ENCODE measurements at regions not wholly inside any gene's neighbourhood (a gene's known extent, or its start where the extent isn't known, plus 50 kb on each side); places are given as distances from the start of the nearest gene placed in this dataset.

DNA sequence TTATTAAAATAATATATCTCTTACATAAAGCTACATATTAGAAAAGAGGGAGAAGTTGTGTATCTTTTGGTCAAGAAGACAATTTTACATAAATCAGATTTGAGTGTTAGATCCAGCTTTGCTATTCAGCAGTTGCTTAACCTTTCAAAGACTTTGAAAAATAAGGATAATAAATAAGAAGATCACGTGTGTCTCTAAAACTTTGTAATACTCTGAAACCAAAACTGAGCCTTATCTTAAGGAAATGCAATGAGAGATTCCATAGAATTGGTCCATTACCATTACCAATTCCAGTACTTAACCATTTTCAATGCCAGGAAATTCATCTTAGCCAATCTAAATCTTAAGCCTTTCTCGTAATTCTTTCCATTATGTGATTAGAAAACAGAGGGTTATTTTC lies 89.2 kb upstream of the COL5A2 start:
- DNase-seq: no peak

DNA sequence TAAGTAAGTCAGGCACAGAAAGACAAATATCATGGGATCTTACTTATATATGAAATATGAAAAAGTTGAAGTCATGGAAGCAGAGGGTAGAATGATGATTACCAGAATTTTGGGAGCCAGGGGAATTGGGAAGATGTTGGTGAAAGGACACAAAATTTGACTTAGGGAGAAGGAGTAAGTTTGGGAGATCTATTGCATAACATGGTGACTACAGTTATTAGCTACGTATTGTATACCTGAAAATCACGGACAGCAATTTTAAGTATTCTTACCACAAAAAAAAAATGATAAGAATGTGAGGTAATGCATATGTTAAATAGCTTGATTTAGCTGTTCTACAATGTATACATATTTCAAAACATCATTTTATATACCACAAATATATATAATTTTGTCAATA lies 94.2 kb upstream of the COL5A2 start:
- DNase-seq: no peak

GRCh38 chr2:189274361-189274760 lies 94.8 kb upstream of the COL5A2 start:
- no peak for DNase-seq

GRCh38 chr2:189276277-189276676 lies 96.7 kb upstream of the COL5A2 start:
- DNase-seq: no peak

GRCh38 chr2:189281201-189281600 lies 101.6 kb upstream of the COL5A2 start:
- no peak for DNase-seq

GRCh38 chr2:189285349-189285748 lies 105.8 kb upstream of the COL5A2 start:
- no peak for DNase-seq

DNA sequence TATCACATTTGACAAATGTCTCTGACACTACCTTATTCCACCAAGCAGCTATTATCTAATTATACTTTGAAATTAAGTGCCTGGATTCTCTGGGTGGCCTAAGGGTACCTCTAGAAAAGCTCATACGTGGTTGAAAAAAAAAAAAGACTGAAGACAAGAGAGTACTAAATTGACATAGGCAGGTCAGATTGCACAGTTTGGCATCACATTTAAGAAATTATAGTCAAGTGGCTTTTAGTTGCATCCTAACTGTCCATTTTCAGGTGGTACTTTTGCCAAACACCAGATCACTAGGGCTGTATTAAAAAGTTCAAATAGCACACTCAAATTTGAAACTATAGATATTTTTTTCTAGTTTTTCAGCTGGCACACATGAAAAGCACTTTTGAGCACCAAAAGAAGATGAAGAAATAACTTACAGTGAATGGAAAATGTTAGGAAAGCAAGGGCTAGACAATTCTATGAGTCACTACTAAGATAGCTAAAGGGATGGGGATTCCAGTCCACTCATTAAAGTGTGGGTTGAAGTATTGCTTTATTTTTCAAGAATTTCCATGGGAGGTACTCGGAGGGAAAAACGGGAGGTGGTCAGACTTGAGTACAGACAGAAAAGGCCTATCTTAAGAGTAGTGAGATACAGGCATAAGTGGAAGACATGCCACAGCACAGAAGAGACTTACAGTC lies 106.5 kb upstream of the COL5A2 start:
- DNase-seq: no peak

DNA sequence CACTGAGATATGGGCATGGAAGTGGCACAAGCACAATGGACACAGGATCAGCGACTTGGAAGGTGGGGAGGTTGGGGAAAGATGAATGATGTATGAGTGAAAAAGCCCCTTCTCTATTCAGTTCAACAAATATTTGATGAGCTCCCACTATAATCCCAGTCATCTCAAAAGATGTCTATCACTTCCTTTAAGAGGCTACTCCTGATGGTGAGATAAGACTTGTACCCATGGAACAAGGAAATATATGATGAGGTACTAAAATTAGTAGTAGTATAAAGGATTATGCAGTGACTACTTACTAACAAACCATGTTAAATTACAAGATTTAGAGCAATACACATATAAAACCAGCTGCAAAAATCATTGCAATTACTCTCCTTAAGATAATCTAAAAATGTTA lies 107.8 kb upstream of the COL5A2 start:
- no peak for DNase-seq

- no peak for DNase-seq
Observed at GRCh38 chr2:189287982-189288521, 108.5 kb upstream of the COL5A2 start.

DNA sequence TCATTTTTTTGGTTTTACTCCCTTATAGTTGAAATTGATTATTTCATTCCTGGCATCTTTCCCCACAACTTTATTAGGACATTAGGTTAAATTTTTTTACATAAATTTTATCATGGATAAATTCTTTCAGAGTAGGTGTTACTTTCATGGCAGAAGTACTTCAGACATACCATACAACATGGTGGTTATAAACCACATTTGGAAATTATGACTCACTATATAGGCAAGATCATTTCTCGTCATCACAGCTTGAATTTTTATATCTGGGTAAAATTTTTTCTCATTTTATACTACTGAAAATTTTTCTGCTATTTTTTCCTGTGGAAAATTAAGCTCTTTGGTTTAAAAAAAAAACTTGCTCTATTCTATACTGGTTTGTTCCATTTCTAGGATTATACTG lies 111.9 kb upstream of the COL5A2 start:
- DNase-seq: no peak

- DNase-seq: no peak
Observed at GRCh38 chr2:189293164-189293563, 113.6 kb upstream of the COL5A2 start.

- DNase-seq: no peak
Observed at GRCh38 chr2:189297446-189297845, 117.9 kb upstream of the COL5A2 start.

- DNase-seq: no peak
Observed at GRCh38 chr2:189298038-189298437, 118.5 kb upstream of the COL5A2 start.

DNA sequence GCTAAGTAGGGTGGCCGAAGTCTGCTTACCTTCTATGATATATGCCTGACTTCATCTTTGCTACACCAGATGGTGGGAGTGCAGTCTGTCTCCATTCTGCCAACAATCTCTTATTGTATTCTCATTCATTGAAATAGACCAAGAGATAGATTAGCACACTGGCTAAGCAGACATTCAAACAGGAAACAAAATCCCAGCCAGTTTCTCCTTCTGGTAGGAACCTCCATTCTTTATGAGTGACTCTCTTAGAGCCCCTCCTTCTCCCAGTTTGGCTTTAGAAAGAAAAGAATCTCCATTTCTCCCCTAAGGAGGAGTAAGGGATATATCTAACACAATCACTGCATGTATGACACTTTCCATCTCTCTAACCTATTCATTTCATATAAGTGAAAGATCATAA lies 118.9 kb upstream of the COL5A2 start:
- no peak for DNase-seq

DNA sequence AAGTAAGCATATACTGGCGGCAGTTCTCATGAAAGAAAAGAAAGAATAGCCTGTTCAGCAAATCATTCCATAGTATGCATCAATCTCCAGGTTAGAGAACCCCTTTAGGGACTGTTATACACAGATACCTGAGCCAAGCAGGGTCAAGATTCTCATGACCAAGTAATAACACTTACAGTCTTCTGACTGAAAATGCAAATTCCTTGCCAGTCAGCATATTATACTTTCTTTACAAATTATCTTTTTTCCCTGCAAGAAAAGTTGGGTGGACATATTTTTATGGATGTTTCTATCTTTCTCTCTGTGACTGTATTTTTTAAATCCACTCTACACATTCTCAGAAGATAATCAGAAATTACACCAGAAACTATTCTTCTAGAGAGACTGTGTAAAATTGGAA lies 120.4 kb upstream of the COL5A2 start:
- no peak for DNase-seq

- DNase-seq: no peak
Observed at GRCh38 chr2:189300916-189301315, 121.4 kb upstream of the COL5A2 start.

DNA sequence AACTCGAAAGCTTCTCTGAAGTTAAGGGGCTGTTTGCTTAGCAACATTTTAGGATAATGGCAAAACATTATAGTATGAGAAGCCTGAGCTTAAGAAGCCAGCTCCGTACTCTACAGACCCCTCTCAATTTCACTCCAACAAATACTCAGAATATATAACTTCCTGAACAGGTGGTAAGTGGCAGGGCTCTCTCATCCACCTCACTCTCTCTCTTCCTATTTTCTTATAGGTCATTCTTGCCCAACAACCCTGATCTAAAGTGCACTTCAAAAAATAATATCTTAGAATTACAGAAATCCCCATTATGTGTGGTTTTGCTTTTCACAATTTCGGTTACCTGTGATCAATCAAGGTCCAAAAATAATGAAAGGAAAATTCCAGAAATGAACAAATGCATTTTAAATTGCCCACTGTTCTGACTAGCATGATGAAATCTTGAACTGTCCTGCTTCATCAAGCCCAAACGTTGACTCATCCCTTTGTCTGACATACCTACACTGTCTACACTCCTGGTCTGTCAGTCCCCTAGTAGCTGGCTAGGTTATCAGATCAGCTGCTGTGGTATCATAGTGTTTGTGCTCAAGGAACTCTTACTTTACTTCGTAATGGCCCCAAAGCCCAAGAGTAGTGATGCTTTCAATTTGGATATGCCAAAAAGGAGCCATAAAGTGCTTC lies 122.8 kb upstream of the COL5A2 start:
- no peak for DNase-seq

- DNase-seq: no peak
Observed at GRCh38 chr2:189304360-189304759, 124.8 kb upstream of the COL5A2 start.

DNA sequence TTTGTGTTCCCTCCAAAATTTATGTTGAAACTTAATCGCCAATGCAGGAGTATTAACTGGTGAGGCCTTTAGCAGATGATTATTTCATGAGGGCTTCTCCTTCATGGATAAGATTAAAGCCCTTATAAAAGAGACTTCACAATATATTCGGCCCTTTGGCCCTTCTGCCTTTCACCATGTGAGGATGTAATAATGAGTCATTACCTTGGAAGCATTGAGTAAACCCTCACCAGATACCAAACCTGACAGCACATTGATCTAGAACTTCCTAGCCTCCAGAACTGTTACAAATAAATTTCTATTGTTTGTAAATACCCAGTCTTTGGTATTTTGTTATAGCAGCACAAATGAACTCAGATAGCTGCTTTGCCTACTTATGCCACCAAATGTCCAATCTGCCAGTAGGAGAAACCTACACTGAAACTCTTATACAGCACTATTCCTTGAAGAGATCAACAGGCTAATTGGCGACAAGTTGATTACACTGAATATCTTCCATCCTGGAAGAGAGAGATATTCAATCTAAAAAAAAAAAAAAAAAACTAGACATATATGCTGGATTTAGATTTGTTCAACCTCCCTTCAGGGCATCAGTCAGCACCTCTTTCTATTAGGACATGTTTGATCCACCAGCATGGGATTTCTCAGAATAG lies 125.9 kb upstream of the COL5A2 start:
- DNase-seq: no peak

DNA sequence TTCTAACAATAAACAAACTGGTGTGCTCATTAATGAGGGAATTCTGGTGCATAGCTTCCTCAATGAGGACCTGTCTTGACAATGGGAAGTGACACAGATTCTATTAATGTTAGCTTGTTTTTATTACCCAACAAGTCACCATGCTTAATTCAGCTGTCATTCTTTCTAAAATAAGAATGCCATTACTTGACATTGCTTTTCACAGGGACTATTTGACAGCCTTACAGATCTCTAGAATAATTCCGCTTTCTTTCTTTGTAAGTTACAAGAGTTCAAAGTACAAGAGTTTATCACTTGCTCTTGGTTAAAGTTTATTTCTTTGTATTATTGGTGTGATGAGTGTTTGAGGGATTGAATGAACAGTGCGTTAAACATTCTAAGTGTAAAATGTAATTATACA lies 127.0 kb upstream of the COL5A2 start:
- DNase-seq: no peak

DNA sequence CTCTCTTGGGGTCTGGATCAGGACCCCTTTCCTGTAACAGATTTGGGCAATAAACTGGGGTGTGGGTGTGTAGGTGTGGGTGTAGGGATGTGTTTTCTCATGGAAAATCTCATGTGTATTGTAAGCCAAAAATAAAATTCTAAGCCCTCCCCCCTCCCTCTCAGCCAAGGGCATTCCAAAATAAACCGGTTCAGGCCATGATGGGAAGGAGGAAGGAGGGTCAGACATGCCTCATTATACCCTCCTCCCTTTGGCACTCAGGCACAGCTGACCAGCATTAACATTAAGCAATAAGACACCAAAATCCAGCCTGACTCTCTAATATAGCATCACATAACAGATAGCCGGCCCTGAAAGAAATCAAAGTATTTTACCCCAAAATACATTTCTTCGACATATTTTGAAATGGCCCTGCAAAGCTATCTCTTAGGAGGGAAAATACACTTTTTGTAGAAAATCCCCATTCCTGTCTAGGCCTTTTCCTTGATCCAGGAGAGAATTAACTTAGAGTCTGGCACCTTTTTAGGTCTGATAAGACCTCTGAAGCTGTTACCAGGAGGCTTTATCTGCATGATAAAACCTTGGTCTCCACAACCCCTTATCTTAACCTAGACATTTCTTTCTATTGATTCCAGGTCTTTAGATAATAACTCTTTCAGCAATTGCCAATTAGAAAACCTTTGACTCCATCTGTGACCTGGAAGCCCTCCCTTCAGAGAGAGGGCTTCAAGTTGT lies 128.7 kb upstream of the COL5A2 start:
- no peak for DNase-seq

- DNase-seq: no peak
Observed at GRCh38 chr2:189309331-189309730, 129.8 kb upstream of the COL5A2 start.

DNA sequence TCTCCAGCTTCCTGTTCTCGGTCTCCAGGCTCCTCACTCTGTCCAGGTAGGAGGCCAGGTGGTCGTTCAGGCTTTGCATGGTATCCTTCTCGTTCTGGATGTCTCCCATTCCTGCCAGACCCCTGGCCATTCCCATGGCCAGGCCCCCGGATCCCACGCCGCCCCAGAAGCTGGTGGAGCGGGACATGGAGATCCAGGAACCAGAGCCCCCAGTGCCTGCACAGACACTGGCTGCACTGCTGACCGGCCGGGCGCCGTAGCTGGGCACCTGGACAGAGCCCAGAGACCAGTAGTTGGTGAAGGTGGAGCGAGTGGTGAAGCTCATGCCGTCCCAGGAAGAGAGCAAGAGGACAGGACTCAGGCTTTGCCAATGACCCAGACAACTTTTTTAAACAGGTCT lies 129.1 kb upstream of the WDR75 start:
- no peak for DNase-seq

Data from T1000 (cell line).